GM12878 (cell line): ENCODE measurements at regions not wholly inside any gene's neighbourhood (a gene's known extent, or its start where the extent isn't known, plus 50 kb on each side); places are given as distances from the start of the nearest gene placed in this dataset.

ENCODE experiments used
- ATAC-seq: fragments of 200-7000 bp; cut with Tn5 transposase; 3 replicates; pipeline ENCODE4 v1.9.1; 2020; ENCODE audit warnings: mild to moderate bottlenecking, moderate library complexity
- BruUV-seq: library from RNA; stranded (reverse); fragments of 400-500 nt; replicated peaks from 2 replicates; lab custom pipeline; 2021; lab: Mats Ljungman, UMichigan
- CTCF ChIA-PET: fragments of 300-600 bp; sonication (Branson Sonifier 250); formaldehyde crosslinking; extraction: SDS; loops from one replicate; lab custom pipeline; 2021; ENCODE audit warnings: inconsistent platforms; lab: Yijun Ruan, JAX
- POLR2A ChIA-PET: fragments of 350-600 bp; formaldehyde crosslinking; extraction: SDS; loops from one replicate; lab custom pipeline; 2021; ENCODE audit warnings: inconsistent platforms; lab: Charles Lee
- RAD21 ChIA-PET: fragments of 300-600 bp; sonication (Branson Sonifier 250); formaldehyde crosslinking; loops from one replicate; lab custom pipeline; 2023; ENCODE audit warnings: antibody characterized with exemption; ENCODE audit not compliant: unreplicated experiment; lab: Charles Lee
- SMC1A ChIA-PET: fragments of 300-600 bp; sonication (Branson Sonifier 250); formaldehyde crosslinking; loops from one replicate; lab custom pipeline; 2023; ENCODE audit not compliant: unreplicated experiment, uncharacterized antibody; lab: Charles Lee
- DNase-seq: peaks from one replicate; pipeline ENCODE4 v3.0.0-alpha.2; 2011; ENCODE audit warnings: low read depth, low spot score
- FAIRE-seq: peaks from 3 replicates; lab custom pipeline; 2011; peaks lifted over from hg19 to GRCh38; lab: Jason Lieb, UNC
- H2AFZ ChIP-seq: 2 replicates; pipeline ENCODE4 v1.6.0; 2011; ENCODE audit warnings: low read depth, low read length, control low read depth; ENCODE audit not compliant: control insufficient read depth
- H3K27ac ChIP-seq: 2 replicates; pipeline ENCODE4 v1.5.1; 2011; ENCODE audit warnings: control low read depth; ENCODE audit not compliant: control insufficient read depth, insufficient read depth
- H3K27me3 ChIP-seq, 2 experiments: replicated peaks in 1 of 2; 2 replicates each; pipeline versions ENCODE4 v1.6.0 to v1.6.1; 2011; ENCODE audit warnings: low read length in 1 of 2; ENCODE audit not compliant: control insufficient read depth in 2 of 2, insufficient read depth in 2 of 2
- H3K36me3 ChIP-seq, 2 experiments: 2 replicates each; pipeline ENCODE4 v1.5.1; 2011; ENCODE audit warnings: low read length in 1 of 2; ENCODE audit not compliant: control insufficient read depth in 2 of 2, insufficient read depth in 2 of 2
- H3K4me1 ChIP-seq: 2 replicates; pipeline ENCODE4 v1.6.1; 2011; ENCODE audit warnings: mild to moderate bottlenecking, low read length, moderate library complexity, mixed read lengths; ENCODE audit not compliant: control insufficient read depth, insufficient read depth
- H3K4me2 ChIP-seq: 2 replicates; pipeline ENCODE4 v1.6.0; 2011; ENCODE audit warnings: control low read depth; ENCODE audit not compliant: control insufficient read depth, insufficient read depth
- H3K4me3 ChIP-seq: fragments of 200-600 bp; sonication (generic); 2 replicates; pipeline ENCODE4 v1.5.1; 2016
- H3K79me2 ChIP-seq: 2 replicates; pipeline ENCODE4 v1.6.0; 2011; ENCODE audit warnings: low read length; ENCODE audit not compliant: control insufficient read depth, insufficient read depth
- H3K9ac ChIP-seq: 2 replicates; pipeline ENCODE4 v1.8.0; 2011; ENCODE audit warnings: low read length, control low read depth, mixed read lengths; ENCODE audit not compliant: control insufficient read depth, insufficient read depth
- H3K9me3 ChIP-seq: replicated peaks from 3 replicates; pipeline ENCODE4 v1.5.1; 2011; ENCODE audit warnings: mild to moderate bottlenecking, low read length; ENCODE audit not compliant: control insufficient read depth, insufficient read depth
- H4K20me1 ChIP-seq: 2 replicates; pipeline ENCODE4 v1.6.0; 2011; ENCODE audit not compliant: control insufficient read depth, insufficient read depth
- ATF7 ChIP-seq: fragments of 450-650 bp; IDR thresholded peaks from 2 replicates; pipeline ENCODE4 v1.6.1; 2016; ENCODE audit warnings: low read depth, mild to moderate bottlenecking
- ETV6 ChIP-seq, 2 experiments: fragments of 450-650 bp in 1 of 2; IDR thresholded peaks in 1 of 2; conservative IDR thresholded peaks in 1 of 2; 2 replicates each; pipeline ENCODE4 v1.6.1; 2014; ENCODE audit warnings: antibody characterized with exemption in 1 of 2, borderline replicate concordance in 1 of 2, low read depth in 1 of 2, mild to moderate bottlenecking in 1 of 2, moderate library complexity in 1 of 2
- HDAC2 ChIP-seq: fragments of 200-600 bp; sonication (generic); IDR thresholded peaks from 2 replicates; pipeline ENCODE4 v1.6.1; 2017
- PAX5 ChIP-seq: IDR thresholded peaks from 2 replicates; pipeline ENCODE4 v1.6.1; 2011; ENCODE audit warnings: low read depth, low read length, borderline replicate concordance
- POLR2A ChIP-seq: IDR thresholded peaks from 2 replicates; pipeline ENCODE4 v1.6.1; 2011; ENCODE audit warnings: low read depth, mild to moderate bottlenecking, low read length
- POLR2AphosphoS5 ChIP-seq: IDR thresholded peaks from 2 replicates; pipeline ENCODE4 v1.6.1; 2011; ENCODE audit warnings: mild to moderate bottlenecking, low read length, inconsistent platforms
- SPI1 ChIP-seq: IDR thresholded peaks from 2 replicates; pipeline ENCODE4 v1.6.1; 2011; ENCODE audit warnings: low read depth, mild to moderate bottlenecking, low read length, moderate library complexity, borderline replicate concordance; ENCODE audit not compliant: insufficient read depth
- SUPT20H ChIP-seq: IDR thresholded peaks from 2 replicates; pipeline ENCODE4 v1.6.1; 2011; ENCODE audit warnings: low read depth, mild to moderate bottlenecking, low read length, moderate library complexity, borderline replicate concordance; ENCODE audit not compliant: control insufficient read depth
- TAF1 ChIP-seq: IDR thresholded peaks from 2 replicates; pipeline ENCODE4 v1.6.1; 2011; ENCODE audit warnings: mild to moderate bottlenecking, low read depth, low read length, borderline replicate concordance
- ZNF274 ChIP-seq: IDR thresholded peaks from one replicate; pipeline ENCODE4 v1.8.0; 2011; ENCODE audit not compliant: insufficient read length, insufficient read depth
- WGBS: methylation state at CpG from one replicate; pipeline ENCODE4 v1.1.6; 2016; ENCODE audit warnings: low lambda C conversion rate; ENCODE audit not compliant: insufficient replicate concordance, insufficient coverage; ENCODE audit errors: missing lambda C conversion rate; 5-methylcytosine and 5-hydroxymethylcytosine counted together
- in situ Hi-C: fragments of 300-500 bp; cut with MboI; formaldehyde crosslinking; loops from 9 replicates; pipeline ENCODE4 v1.14.3; 2018; ENCODE audit warnings: mixed read lengths
- intact Hi-C: fragments of 100-400 bp; cut with micrococcal nuclease; formaldehyde crosslinking; loops from one replicate; pipeline ENCODE4 v1.14.2; 2022; ENCODE audit not compliant: unreplicated experiment
- TF ChIP-seq, protein P1 (sequence below): IDR thresholded peaks from 2 replicates; pipeline ENCODE4 v1.6.1; 2012; ENCODE audit warnings: low read depth, low read length, improper control_type of control experiment
- TF ChIP-seq, protein P2 (sequence below): IDR thresholded peaks from 2 replicates; pipeline ENCODE4 v1.6.1; 2012; ENCODE audit warnings: low read depth, low read length, improper control_type of control experiment
- TF ChIP-seq, protein P3 (sequence below): fragments of 150-350 bp; IDR thresholded peaks from 2 replicates; pipeline ENCODE4 v1.6.1; 2014; ENCODE audit warnings: mild to moderate bottlenecking, low read depth, low read length

DNA sequence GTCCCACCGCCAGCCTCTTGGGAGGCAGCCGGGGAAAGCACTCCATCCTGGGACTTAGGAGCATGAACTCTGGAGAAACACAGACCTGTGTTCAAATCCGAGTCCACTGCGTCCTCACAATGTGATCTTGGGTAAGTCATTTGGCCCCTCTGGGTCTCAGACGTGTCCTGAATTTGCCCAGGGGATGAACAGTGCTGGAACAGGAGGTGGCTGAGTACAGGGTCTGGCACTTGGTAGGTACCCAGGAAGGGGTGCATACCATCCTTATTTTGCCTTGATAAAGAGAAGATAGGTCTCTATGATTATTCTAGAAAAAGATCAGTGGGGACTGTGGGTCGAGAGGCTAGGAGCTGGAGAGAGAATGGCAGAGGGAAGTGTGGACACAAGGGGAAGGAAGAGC is 135.7 kb downstream of the FGF18 start (continued):
- TF ChIP-seq, protein P1, sequence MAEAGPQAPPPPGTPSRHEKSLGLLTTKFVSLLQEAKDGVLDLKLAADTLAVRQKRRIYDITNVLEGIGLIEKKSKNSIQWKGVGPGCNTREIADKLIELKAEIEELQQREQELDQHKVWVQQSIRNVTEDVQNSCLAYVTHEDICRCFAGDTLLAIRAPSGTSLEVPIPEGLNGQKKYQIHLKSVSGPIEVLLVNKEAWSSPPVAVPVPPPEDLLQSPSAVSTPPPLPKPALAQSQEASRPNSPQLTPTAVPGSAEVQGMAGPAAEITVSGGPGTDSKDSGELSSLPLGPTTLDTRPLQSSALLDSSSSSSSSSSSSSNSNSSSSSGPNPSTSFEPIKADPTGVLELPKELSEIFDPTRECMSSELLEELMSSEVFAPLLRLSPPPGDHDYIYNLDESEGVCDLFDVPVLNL = no peak
- no peak for TF ChIP-seq ETV6 (conservative IDR thresholded peaks at IDR 0.05 in 1 of 2, IDR thresholded peaks at IDR 0.05 in 1 of 2; ENCODE audit: borderline replicate concordance in 1 of 2, low read depth in 1 of 2)
- TF ChIP-seq POLR2AphosphoS5 = no peak

DNA sequence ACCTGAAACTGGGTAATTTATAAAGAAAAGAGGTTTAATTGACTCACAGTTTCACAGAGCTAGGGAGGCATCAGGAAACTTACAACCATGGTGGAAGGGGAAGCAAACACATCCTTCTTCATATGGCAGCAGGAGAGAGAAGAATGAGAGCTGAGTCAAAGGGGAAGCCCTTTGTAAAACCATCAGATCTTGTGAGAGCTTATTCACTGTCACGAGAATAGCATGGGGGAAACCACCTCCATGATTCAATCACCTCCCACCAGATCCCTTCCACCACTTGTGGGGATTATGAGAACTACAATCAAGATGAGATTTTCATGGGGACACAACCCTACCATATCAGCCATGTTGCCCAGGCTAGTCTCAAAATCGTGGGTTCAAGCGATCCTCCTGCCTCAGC is 143.4 kb downstream of the FGF18 start:
- ChIA-PET POLR2A (no interaction called here), CTCF (no interaction called here)

DNA sequence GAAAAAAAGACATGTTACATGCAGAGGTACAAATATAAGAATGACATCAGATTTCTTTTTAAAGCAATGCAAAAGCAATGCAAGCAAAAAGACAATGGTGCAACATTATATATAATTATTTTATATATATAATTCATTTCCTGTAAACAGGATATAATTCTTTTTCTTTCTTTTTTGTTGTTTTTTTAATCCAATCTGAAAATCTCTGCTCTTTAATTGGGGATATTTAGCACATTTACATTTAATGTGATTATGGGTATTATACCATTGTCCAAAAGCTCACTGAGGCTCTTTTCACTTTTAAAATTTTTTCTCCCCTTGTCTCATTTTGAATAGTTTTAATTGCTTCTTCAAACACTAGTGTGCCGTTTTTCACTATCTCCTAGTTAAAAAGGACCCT is 148.9 kb downstream of the FGF18 start:
- Histone ChIP-seq H3K4me1 (no peaks in the 10 kb centered on the region), H3K27ac (no peak overlapping the region), H4K20me1 (no peaks in the 10 kb centered on the region), H2AFZ (no peak overlapping the region), H3K27me3 (no peaks in the 10 kb centered on the region; a peak in 1 of 4 replicates), H3K36me3 (no peaks in the 10 kb centered on the region), H3K9ac (no peak overlapping the region), H3K4me3 (no peak overlapping the region), H3K79me2 (no peaks in the 10 kb centered on the region), H3K9me3 (no peaks in the 10 kb centered on the region), H3K4me2 (no peak overlapping the region)
- in situ Hi-C loops = no loop called here
- no TSS peak for BruUV-seq
- SMC1A ChIA-PET = no interaction called here
- POLR2A ChIA-PET = no interaction called here
- no peak for FAIRE-seq
- intact Hi-C loops = no loop called here
- CTCF ChIA-PET = no interaction called here
- RAD21 ChIA-PET = no interaction called here
- 0% methylated on average over 1 of the region's 1 CpG for WGBS
- no peak for DNase-seq
- no peak for ATAC-seq
- TF ChIP-seq, protein P2, sequence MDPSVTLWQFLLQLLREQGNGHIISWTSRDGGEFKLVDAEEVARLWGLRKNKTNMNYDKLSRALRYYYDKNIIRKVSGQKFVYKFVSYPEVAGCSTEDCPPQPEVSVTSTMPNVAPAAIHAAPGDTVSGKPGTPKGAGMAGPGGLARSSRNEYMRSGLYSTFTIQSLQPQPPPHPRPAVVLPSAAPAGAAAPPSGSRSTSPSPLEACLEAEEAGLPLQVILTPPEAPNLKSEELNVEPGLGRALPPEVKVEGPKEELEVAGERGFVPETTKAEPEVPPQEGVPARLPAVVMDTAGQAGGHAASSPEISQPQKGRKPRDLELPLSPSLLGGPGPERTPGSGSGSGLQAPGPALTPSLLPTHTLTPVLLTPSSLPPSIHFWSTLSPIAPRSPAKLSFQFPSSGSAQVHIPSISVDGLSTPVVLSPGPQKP = no peak
- TF ChIP-seq TAF1 = no peak
- TF ChIP-seq PAX5 = no peak
- TF ChIP-seq ZNF274 = no peak
- TF ChIP-seq, protein P3, sequence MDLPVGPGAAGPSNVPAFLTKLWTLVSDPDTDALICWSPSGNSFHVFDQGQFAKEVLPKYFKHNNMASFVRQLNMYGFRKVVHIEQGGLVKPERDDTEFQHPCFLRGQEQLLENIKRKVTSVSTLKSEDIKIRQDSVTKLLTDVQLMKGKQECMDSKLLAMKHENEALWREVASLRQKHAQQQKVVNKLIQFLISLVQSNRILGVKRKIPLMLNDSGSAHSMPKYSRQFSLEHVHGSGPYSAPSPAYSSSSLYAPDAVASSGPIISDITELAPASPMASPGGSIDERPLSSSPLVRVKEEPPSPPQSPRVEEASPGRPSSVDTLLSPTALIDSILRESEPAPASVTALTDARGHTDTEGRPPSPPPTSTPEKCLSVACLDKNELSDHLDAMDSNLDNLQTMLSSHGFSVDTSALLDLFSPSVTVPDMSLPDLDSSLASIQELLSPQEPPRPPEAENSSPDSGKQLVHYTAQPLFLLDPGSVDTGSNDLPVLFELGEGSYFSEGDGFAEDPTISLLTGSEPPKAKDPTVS = no peak
- TF ChIP-seq SPI1 = no peak

More for the DNA sequence above, 143.4 kb downstream of the FGF18 start:
- WGBS = 18% methylated on average over 3 of the region's 3 CpGs
- H3K79me2 ChIP-seq = no peaks in the 10 kb centered on the region
- FAIRE-seq (no peak), ATAC-seq (no peak), DNase-seq (no peak)
- RAD21 ChIA-PET = no interaction called here
- TF ChIP-seq HDAC2 = no peak
- TF ChIP-seq SUPT20H = no peak
- TF ChIP-seq POLR2A = no peak
- TF ChIP-seq ATF7 = no peak
- in situ Hi-C loops = no loop called here
- intact Hi-C loops = no loop called here
- no peak overlapping the region for H3K4me2 ChIP-seq
- H2AFZ ChIP-seq = no peak overlapping the region
- no peaks in the 10 kb centered on the region for H3K27me3 ChIP-seq
- H3K9me3 ChIP-seq = no peaks in the 10 kb centered on the region
- H3K27ac ChIP-seq = no peak overlapping the region
- BruUV-seq = no TSS peak
- no peaks in the 10 kb centered on the region for H4K20me1 ChIP-seq
- H3K4me3 ChIP-seq = no peak overlapping the region
- SMC1A ChIA-PET = interaction anchor here (1.2 kb wide), 1 partner anchor 11 kb away, joined by 3 read pairs; no protein-coding TSS in a partner anchor
- no peaks in the 10 kb centered on the region for H3K4me1 ChIP-seq
- H3K9ac ChIP-seq = no peak overlapping the region
- no peaks in the 10 kb centered on the region for H3K36me3 ChIP-seq
